ENCODE measurements at regions not wholly inside any gene's neighbourhood (a gene's known extent, or its start where the extent isn't known, plus 50 kb on each side); places are given as distances from the start of the nearest gene placed in this dataset.

- 87 to 90% (median 89%) methylated on average over 7 of the region's 7 CpGs for WGBS, 5 donors
- no peak for DNase-seq
- TF ChIP-seq CTCF (IDR thresholded peaks at IDR 0.05 in 8 of 11, conservative IDR thresholded peaks at IDR 0.05 in 3 of 11) (no peak), POLR2A (IDR thresholded peaks at IDR 0.05) (no peak), POLR2AphosphoS5 (IDR thresholded peaks at IDR 0.05) (no peak)
- H3K27ac ChIP-seq, result no peak overlapping the region
- intact Hi-C loops (cut with DNase I; ENCODE audit: low total_unique reads), result no loop called here
- peaks cover 0 to 42% (median 2%) of the 10 kb centered on the region in 6 donors for H3K36me3 ChIP-seq
- no peaks in the 10 kb centered on the region for H3K9me3 ChIP-seq
- no peak overlapping the region for H3K4me3 ChIP-seq
- no peaks in the 10 kb centered on the region for H3K4me1 ChIP-seq
- no peaks in the 10 kb centered on the region for H3K27me3 ChIP-seq (replicated peaks in 1 of 7)
These were observed 85.3 kb upstream of the TIAM2 start for GRCh38 chr6:154909821-154910220.

DNA sequence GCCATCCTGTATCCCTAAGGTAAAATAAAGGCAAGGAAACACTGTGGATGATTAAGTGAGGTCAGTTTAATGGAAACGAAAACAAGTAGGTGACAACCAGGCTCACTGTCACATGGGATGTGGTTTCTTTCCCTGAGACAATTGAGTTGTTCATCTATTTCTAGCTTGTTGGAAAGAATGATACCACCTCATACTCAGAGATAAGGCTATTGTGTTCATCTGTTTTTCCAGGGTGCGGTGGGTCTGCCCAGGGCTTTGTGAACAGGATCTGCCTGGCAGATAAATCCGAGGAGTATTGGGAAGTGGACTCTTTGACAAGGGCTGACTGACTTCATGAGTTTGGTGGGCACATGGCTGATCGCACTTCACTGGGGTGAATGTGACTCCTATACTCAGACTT lies 80.8 kb upstream of the TIAM2 start:
- 78 to 96% (median 90%) methylated on average over 4 of the region's 4 CpGs for whole genome bisulfite sequencing, 5 donors

GRCh38 chr6:154916857-154917256 lies 78.3 kb upstream of the TIAM2 start:
- Histone ChIP-seq H3K9me3 (no peaks in the 10 kb centered on the region), H3K4me3 (no peak overlapping the region), H3K36me3 (peaks cover 0 to 3% (median under 1%) of the 10 kb centered on the region in 6 donors), H3K27me3 (replicated peaks in 1 of 7) (no peaks in the 10 kb centered on the region), H3K27ac (no peak overlapping the region), H3K4me1 (peaks cover 0 to 8% (median 4%) of the 10 kb centered on the region in 6 donors)
- TF ChIP-seq POLR2A (IDR thresholded peaks at IDR 0.05) (no peak), POLR2AphosphoS5 (IDR thresholded peaks at IDR 0.05) (no peak), CTCF (IDR thresholded peaks at IDR 0.05 in 8 of 11, conservative IDR thresholded peaks at IDR 0.05 in 3 of 11) (no peak)
- 81 to 88% (median 85%) methylated on average over 5 of the region's 5 CpGs for WGBS, 5 donors
- no peak for DNase-seq
- intact Hi-C loops (cut with DNase I; ENCODE audit: low total_unique reads), result no loop called here

More for the DNA sequence above, 80.8 kb upstream of the TIAM2 start:
- Histone ChIP-seq H3K4me3 (no peak overlapping the region), H3K9me3 (no peaks in the 10 kb centered on the region), H3K4me1 (no peaks in the 10 kb centered on the region), H3K36me3 (peaks cover 0 to 21% (median 2%) of the 10 kb centered on the region in 6 donors), H3K27me3 (replicated peaks in 1 of 7) (no peaks in the 10 kb centered on the region), H3K27ac (no peak overlapping the region)
- DNase-seq, result no peak
- intact Hi-C loops (cut with DNase I; ENCODE audit: low total_unique reads), result no loop called here
- TF ChIP-seq CTCF (IDR thresholded peaks at IDR 0.05 in 8 of 11, conservative IDR thresholded peaks at IDR 0.05 in 3 of 11) (no peak), POLR2AphosphoS5 (IDR thresholded peaks at IDR 0.05) (no peak), POLR2A (IDR thresholded peaks at IDR 0.05) (no peak)

DNA sequence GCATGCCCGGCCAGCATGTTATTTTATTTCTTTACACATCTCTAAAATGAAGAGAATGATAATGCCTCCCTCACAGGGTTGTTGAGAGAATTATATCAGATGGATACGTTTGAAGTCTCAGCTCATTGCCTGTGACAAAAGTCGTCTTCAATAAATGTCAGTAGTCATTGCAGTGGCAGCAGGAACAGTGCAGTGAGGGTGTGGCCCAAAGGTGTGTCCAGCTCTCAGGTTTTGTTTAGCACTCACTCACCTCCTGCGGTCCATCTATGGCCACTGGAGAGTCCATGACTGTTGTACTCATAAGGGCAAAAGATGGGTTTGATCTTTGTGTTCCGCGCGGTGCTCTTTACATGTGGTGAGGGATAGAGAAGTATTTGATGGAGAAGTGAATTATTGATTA lies 77.2 kb upstream of the TIAM2 start:
- no peak overlapping the region for H3K27ac ChIP-seq

More for the DNA sequence above, 77.2 kb upstream of the TIAM2 start:
- WGBS, 5 donors, result 95 to 99% (median 97%) methylated on average over 7 of the region's 7 CpGs
- TF ChIP-seq CTCF (IDR thresholded peaks at IDR 0.05 in 8 of 11, conservative IDR thresholded peaks at IDR 0.05 in 3 of 11) (no peak), POLR2AphosphoS5 (IDR thresholded peaks at IDR 0.05) (no peak), POLR2A (IDR thresholded peaks at IDR 0.05) (no peak)
- H3K4me1 ChIP-seq, result peaks cover 0 to 8% (median 4%) of the 10 kb centered on the region in 6 donors
- no peak overlapping the region for H3K4me3 ChIP-seq
- H3K36me3 ChIP-seq, result no peaks in the 10 kb centered on the region
- no peak for DNase-seq
- no peaks in the 10 kb centered on the region for H3K9me3 ChIP-seq
- intact Hi-C loops (cut with DNase I; ENCODE audit: low total_unique reads), result no loop called here
- no peaks in the 10 kb centered on the region for H3K27me3 ChIP-seq (replicated peaks in 1 of 7)
